RCC 7860 (cell line): ENCODE measurements at regions not wholly inside any gene's neighbourhood (a gene's known extent, or its start where the extent isn't known, plus 50 kb on each side); places are given as distances from the start of the nearest gene placed in this dataset.
"Not testable (repeated sequence)": the region's sequence is repeated elsewhere in the genome, so short reads cannot be mapped to it uniquely, and the experiment has no call there.

Experiments used
- DNase-seq: peaks from one replicate; pipeline ENCODE4 v3.0.0-alpha.2; 2015; ENCODE audit warnings: low spot score
- FAIRE-seq: peaks from 2 replicates; lab custom pipeline; 2012; peaks lifted over from hg19 to GRCh38; lab: Jason Lieb, UNC

GRCh38 chr1:171397851-171398469 lies 84.0 kb downstream of the FMO4 start:
- FAIRE-seq (no peak), DNase-seq (no peak)

GRCh38 chr1:171403393-171403792 lies 81.9 kb upstream of the PRRC2C start:
- DNase-seq: no peak
- FAIRE-seq: no peak

GRCh38 chr1:171405391-171405714 lies 80.0 kb upstream of the PRRC2C start:
- FAIRE-seq: no peak

GRCh38 chr1:171413557-171413956 lies 71.8 kb upstream of the PRRC2C start:
- not testable (repeated sequence) for DNase-seq, FAIRE-seq

More at GRCh38 chr1:171405391-171405714, 80.0 kb upstream of the PRRC2C start:
- DNase-seq: no peak

- FAIRE-seq: no peak
- DNase-seq: no peak
Measured at GRCh38 chr1:171418546-171418945, 66.8 kb upstream of the PRRC2C start.

- DNase-seq (no peak), FAIRE-seq (no peak)
Measured at GRCh38 chr1:171420810-171421209, 64.5 kb upstream of the PRRC2C start.

- no peak for FAIRE-seq
- DNase-seq: no peak
Measured at GRCh38 chr1:171421413-171422020, 63.8 kb upstream of the PRRC2C start.

- DNase-seq (no peak), FAIRE-seq (no peak)
Measured at GRCh38 chr1:171422511-171422910, 62.8 kb upstream of the PRRC2C start.

GRCh38 chr1:171424494-171424893 lies 60.8 kb upstream of the PRRC2C start:
- FAIRE-seq (no peak), DNase-seq (no peak)

GRCh38 chr1:171426645-171427044 lies 58.7 kb upstream of the PRRC2C start:
- DNase-seq: no peak
- no peak for FAIRE-seq

- FAIRE-seq (no peak), DNase-seq (no peak)
Measured at GRCh38 chr1:171427852-171428471, 57.4 kb upstream of the PRRC2C start.

GRCh38 chr1:171429137-171429536 lies 56.2 kb upstream of the PRRC2C start:
- no peak for DNase-seq
- FAIRE-seq: no peak

- FAIRE-seq: no peak
- no peak for DNase-seq
Measured at GRCh38 chr1:171431994-171432393, 53.3 kb upstream of the PRRC2C start.

GRCh38 chr1:171432473-171432872 lies 52.9 kb upstream of the PRRC2C start:
- DNase-seq: no peak
- FAIRE-seq: no peak

GRCh38 chr1:171433451-171433850 lies 51.9 kb upstream of the PRRC2C start:
- DNase-seq (peak; percentile 94), FAIRE-seq (peak; percentile 98)

GRCh38 chr1:171434717-171435346 lies 50.5 kb upstream of the PRRC2C start:
- DNase-seq (peak; percentile 77), FAIRE-seq (peak; percentile 92)
